ENCODE measurements at regions not wholly inside any gene's neighbourhood (a gene's known extent, or its start where the extent isn't known, plus 50 kb on each side); places are given as distances from the start of the nearest gene placed in this dataset.

DNA sequence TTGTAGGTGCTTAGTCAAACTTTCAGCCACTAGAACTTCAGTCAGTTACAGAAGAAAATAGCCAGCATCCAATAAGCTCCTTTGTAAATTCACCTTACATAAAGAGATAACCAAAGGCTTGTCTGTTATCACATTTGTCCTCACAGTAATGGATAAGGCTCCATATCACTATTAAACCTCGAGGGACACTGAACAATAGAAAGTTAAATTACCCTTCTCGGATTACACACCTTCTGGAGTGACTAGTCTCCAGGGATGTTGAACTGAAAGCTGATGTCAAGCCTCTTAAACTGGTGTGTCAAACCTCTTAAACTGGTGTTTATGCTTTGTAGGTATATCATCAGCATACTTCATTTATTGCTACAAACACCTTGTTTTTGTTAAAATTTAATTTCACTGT lies 639.0 kb downstream of the CENPC start:
- Histone ChIP-seq H3K9me3 (no peaks in the 10 kb centered on the region), H3K27ac (no peak overlapping the region), H3K4me1 (no peaks in the 10 kb centered on the region), H3K36me3 (no peaks in the 10 kb centered on the region), H3K4me3 (no peak overlapping the region), H3K27me3 (no peaks in the 10 kb centered on the region)
- TF ChIP-seq, protein P1, sequence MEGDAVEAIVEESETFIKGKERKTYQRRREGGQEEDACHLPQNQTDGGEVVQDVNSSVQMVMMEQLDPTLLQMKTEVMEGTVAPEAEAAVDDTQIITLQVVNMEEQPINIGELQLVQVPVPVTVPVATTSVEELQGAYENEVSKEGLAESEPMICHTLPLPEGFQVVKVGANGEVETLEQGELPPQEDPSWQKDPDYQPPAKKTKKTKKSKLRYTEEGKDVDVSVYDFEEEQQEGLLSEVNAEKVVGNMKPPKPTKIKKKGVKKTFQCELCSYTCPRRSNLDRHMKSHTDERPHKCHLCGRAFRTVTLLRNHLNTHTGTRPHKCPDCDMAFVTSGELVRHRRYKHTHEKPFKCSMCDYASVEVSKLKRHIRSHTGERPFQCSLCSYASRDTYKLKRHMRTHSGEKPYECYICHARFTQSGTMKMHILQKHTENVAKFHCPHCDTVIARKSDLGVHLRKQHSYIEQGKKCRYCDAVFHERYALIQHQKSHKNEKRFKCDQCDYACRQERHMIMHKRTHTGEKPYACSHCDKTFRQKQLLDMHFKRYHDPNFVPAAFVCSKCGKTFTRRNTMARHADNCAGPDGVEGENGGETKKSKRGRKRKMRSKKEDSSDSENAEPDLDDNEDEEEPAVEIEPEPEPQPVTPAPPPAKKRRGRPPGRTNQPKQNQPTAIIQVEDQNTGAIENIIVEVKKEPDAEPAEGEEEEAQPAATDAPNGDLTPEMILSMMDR (IDR thresholded peaks at IDR 0.05): no peak
- DNase-seq: no peak
- intact Hi-C loops (cut with DNase I; ENCODE audit: low total_unique reads): no loop called here

GRCh38 chr4:66899422-66900065 lies 645.8 kb downstream of the CENPC start:
- H3K27ac ChIP-seq: no peak overlapping the region
- intact Hi-C loops (cut with DNase I; ENCODE audit: low total_unique reads): no loop called here
- H3K27me3 ChIP-seq: no peaks in the 10 kb centered on the region
- DNase-seq: no peak
- peaks cover 0 to 9% (median 6%) of the 10 kb centered on the region in 3 donors for H3K9me3 ChIP-seq
- TF ChIP-seq, protein P1 (IDR thresholded peaks at IDR 0.05): no peak
- no peak overlapping the region for H3K4me3 ChIP-seq
- H3K4me1 ChIP-seq: no peaks in the 10 kb centered on the region
- no peaks in the 10 kb centered on the region for H3K36me3 ChIP-seq

GRCh38 chr4:66893807-66894206 lies 651.5 kb downstream of the CENPC start:
- intact Hi-C loops (cut with DNase I; ENCODE audit: low total_unique reads): no loop called here
- Histone ChIP-seq H3K9me3 (no peaks in the 10 kb centered on the region), H3K27me3 (no peaks in the 10 kb centered on the region), H3K4me3 (no peak overlapping the region), H3K27ac (no peak overlapping the region), H3K4me1 (no peaks in the 10 kb centered on the region), H3K36me3 (no peaks in the 10 kb centered on the region)
- TF ChIP-seq, protein P1 (IDR thresholded peaks at IDR 0.05): no peak
- DNase-seq: no peak

- intact Hi-C loops (cut with DNase I; ENCODE audit: low total_unique reads): no loop called here
- Histone ChIP-seq H3K4me1 (no peaks in the 10 kb centered on the region), H3K4me3 (no peak overlapping the region), H3K27me3 (no peaks in the 10 kb centered on the region), H3K27ac (no peak overlapping the region), H3K9me3 (no peaks in the 10 kb centered on the region), H3K36me3 (no peaks in the 10 kb centered on the region)
- DNase-seq: no peak
- TF ChIP-seq, protein P1 (IDR thresholded peaks at IDR 0.05): no peak
These were observed 658.2 kb downstream of the CENPC start for GRCh38 chr4:66887061-66887460.

DNA sequence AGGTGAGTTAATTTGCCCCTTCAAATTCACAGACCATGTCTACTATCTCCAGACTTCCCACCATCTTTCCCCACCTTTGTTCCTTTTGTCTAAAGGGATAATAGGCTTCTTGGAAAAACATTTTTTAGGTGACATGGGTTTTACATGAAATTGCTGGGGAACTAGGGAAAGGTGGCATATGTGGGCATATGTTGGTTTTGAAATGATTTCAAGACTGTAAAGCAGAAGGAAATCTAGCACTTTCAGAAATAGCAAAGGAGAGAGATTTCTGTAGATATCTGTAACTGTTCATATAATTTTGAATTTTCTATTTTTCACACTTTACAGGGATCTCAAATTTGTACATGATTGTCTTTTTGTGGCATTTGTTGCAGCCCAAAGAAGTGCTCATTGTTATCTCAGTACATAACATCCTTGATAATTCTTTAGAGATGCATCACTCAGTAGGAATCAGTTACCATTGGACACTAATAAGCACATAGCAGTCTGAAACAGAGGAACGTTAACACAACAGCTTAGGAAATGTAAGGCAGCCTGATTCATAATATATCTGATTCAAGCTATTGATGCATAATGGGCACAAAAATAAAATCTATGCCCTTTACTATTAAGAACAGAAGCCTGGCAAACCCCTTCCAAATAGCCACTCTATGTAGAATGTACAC lies 659.7 kb downstream of the CENPC start:
- intact Hi-C loops (cut with DNase I; ENCODE audit: low total_unique reads): no loop called here
- DNase-seq: no peak
- no peak overlapping the region for H3K4me3 ChIP-seq
- H3K27ac ChIP-seq: no peak overlapping the region
- H3K36me3 ChIP-seq: no peaks in the 10 kb centered on the region
- H3K27me3 ChIP-seq: no peaks in the 10 kb centered on the region
- H3K9me3 ChIP-seq: no peaks in the 10 kb centered on the region
- TF ChIP-seq, protein P1 (IDR thresholded peaks at IDR 0.05): no peak
- H3K4me1 ChIP-seq: no peaks in the 10 kb centered on the region
